Vagina (tissue), 2 donors: ENCODE measurements at regions not wholly inside any gene's neighbourhood (a gene's known extent, or its start where the extent isn't known, plus 50 kb on each side); places are given as distances from the start of the nearest gene placed in this dataset.

Experiments used
- CTCF ChIP-seq, 3 experiments: fragments of 450-650 bp in 2 of 3; fragments of 200-600 bp in 1 of 3; sonication (generic) in 1 of 3; IDR thresholded peaks; one replicate each; pipeline ENCODE4 v1.5.1; 2017 to 2019; ENCODE audit warnings: antibody characterized with exemption in 3 of 3, mild to moderate bottlenecking in 2 of 3, moderate library complexity in 2 of 3
- POLR2A ChIP-seq, 2 donors: fragments of 450-650 bp; IDR thresholded peaks; one replicate each; pipeline ENCODE4 v1.6.1; 2017; ENCODE audit warnings: antibody characterized with exemption in 2 of 2, mild to moderate bottlenecking in 2 of 2, moderate library complexity in 2 of 2
- POLR2AphosphoS5 ChIP-seq, 2 donors: sonication (generic); formaldehyde crosslinking; IDR thresholded peaks; one replicate each; pipeline ENCODE4 v1.9.0; 2017; ENCODE audit warnings: antibody characterized with exemption in 2 of 2, mild to moderate bottlenecking in 2 of 2, low read depth in 1 of 2; ENCODE audit not compliant: insufficient read depth in 1 of 2

GRCh38 chr15:29921130-29921601, 98.9 kb upstream of the TJP1 start:
- TF ChIP-seq POLR2A (IDR thresholded peaks at IDR 0.05), result no peak
- TF ChIP-seq CTCF (IDR thresholded peaks at IDR 0.05), result no peak
- no peak for TF ChIP-seq POLR2AphosphoS5 (IDR thresholded peaks at IDR 0.05; ENCODE audit: insufficient read depth in 1 of 2, low read depth in 1 of 2)
